GM12878 (cell line): ENCODE measurements at regions not wholly inside any gene's neighbourhood (a gene's known extent, or its start where the extent isn't known, plus 50 kb on each side); places are given as distances from the start of the nearest gene placed in this dataset.

Source experiments
- ATAC-seq: fragments of 200-7000 bp; cut with Tn5 transposase; 3 replicates; pipeline ENCODE4 v1.9.1; 2020; ENCODE audit warnings: mild to moderate bottlenecking, moderate library complexity
- BruUV-seq: library from RNA; stranded (reverse); fragments of 400-500 nt; replicated peaks from 2 replicates; lab custom pipeline; 2021; lab: Mats Ljungman, UMichigan
- CTCF ChIA-PET: fragments of 300-600 bp; sonication (Branson Sonifier 250); formaldehyde crosslinking; extraction: SDS; loops from one replicate; lab custom pipeline; 2021; ENCODE audit warnings: inconsistent platforms; lab: Yijun Ruan, JAX
- POLR2A ChIA-PET: fragments of 350-600 bp; formaldehyde crosslinking; extraction: SDS; loops from one replicate; lab custom pipeline; 2021; ENCODE audit warnings: inconsistent platforms; lab: Charles Lee
- RAD21 ChIA-PET: fragments of 300-600 bp; sonication (Branson Sonifier 250); formaldehyde crosslinking; loops from one replicate; lab custom pipeline; 2023; ENCODE audit warnings: antibody characterized with exemption; ENCODE audit not compliant: unreplicated experiment; lab: Charles Lee
- SMC1A ChIA-PET: fragments of 300-600 bp; sonication (Branson Sonifier 250); formaldehyde crosslinking; loops from one replicate; lab custom pipeline; 2023; ENCODE audit not compliant: unreplicated experiment, uncharacterized antibody; lab: Charles Lee
- DNase-seq: peaks from one replicate; pipeline ENCODE4 v3.0.0-alpha.2; 2011; ENCODE audit warnings: low read depth, low spot score
- FAIRE-seq: peaks from 3 replicates; lab custom pipeline; 2011; peaks lifted over from hg19 to GRCh38; lab: Jason Lieb, UNC
- H2AFZ ChIP-seq: 2 replicates; pipeline ENCODE4 v1.6.0; 2011; ENCODE audit warnings: low read depth, low read length, control low read depth; ENCODE audit not compliant: control insufficient read depth
- H3K27ac ChIP-seq: 2 replicates; pipeline ENCODE4 v1.5.1; 2011; ENCODE audit warnings: control low read depth; ENCODE audit not compliant: control insufficient read depth, insufficient read depth
- H3K27me3 ChIP-seq, 2 experiments: replicated peaks in 1 of 2; 2 replicates each; pipeline versions ENCODE4 v1.6.0 to v1.6.1; 2011; ENCODE audit warnings: low read length in 1 of 2; ENCODE audit not compliant: control insufficient read depth in 2 of 2, insufficient read depth in 2 of 2
- H3K36me3 ChIP-seq, 2 experiments: 2 replicates each; pipeline ENCODE4 v1.5.1; 2011; ENCODE audit warnings: low read length in 1 of 2; ENCODE audit not compliant: control insufficient read depth in 2 of 2, insufficient read depth in 2 of 2
- H3K4me1 ChIP-seq: 2 replicates; pipeline ENCODE4 v1.6.1; 2011; ENCODE audit warnings: mild to moderate bottlenecking, low read length, moderate library complexity, mixed read lengths; ENCODE audit not compliant: control insufficient read depth, insufficient read depth
- H3K4me2 ChIP-seq: 2 replicates; pipeline ENCODE4 v1.6.0; 2011; ENCODE audit warnings: control low read depth; ENCODE audit not compliant: control insufficient read depth, insufficient read depth
- H3K4me3 ChIP-seq: fragments of 200-600 bp; sonication (generic); 2 replicates; pipeline ENCODE4 v1.5.1; 2016
- H3K79me2 ChIP-seq: 2 replicates; pipeline ENCODE4 v1.6.0; 2011; ENCODE audit warnings: low read length; ENCODE audit not compliant: control insufficient read depth, insufficient read depth
- H3K9ac ChIP-seq: 2 replicates; pipeline ENCODE4 v1.8.0; 2011; ENCODE audit warnings: low read length, control low read depth, mixed read lengths; ENCODE audit not compliant: control insufficient read depth, insufficient read depth
- H3K9me3 ChIP-seq: replicated peaks from 3 replicates; pipeline ENCODE4 v1.5.1; 2011; ENCODE audit warnings: mild to moderate bottlenecking, low read length; ENCODE audit not compliant: control insufficient read depth, insufficient read depth
- H4K20me1 ChIP-seq: 2 replicates; pipeline ENCODE4 v1.6.0; 2011; ENCODE audit not compliant: control insufficient read depth, insufficient read depth
- ATF2 ChIP-seq: IDR thresholded peaks from 2 replicates; pipeline ENCODE4 v1.6.1; 2012; ENCODE audit warnings: low read length, inconsistent platforms
- CEBPB ChIP-seq, 2 experiments: fragments of 150-350 bp in 1 of 2; IDR thresholded peaks; 2 replicates each; pipeline ENCODE4 v1.6.1; 2012 to 2014; ENCODE audit warnings: low read depth in 2 of 2, low read length in 2 of 2, borderline replicate concordance in 1 of 2, inconsistent platforms in 1 of 2
- IKZF2 ChIP-seq, 2 experiments: fragments of 450-650 bp; IDR thresholded peaks; 2 replicates each; pipeline ENCODE4 v1.6.1; 2017; ENCODE audit warnings: mild to moderate bottlenecking in 2 of 2, moderate library complexity in 2 of 2
- NKRF ChIP-seq: fragments of 450-650 bp; conservative IDR thresholded peaks from 2 replicates; pipeline ENCODE4 v1.6.1; 2017; ENCODE audit warnings: mild to moderate bottlenecking, moderate library complexity
- SMAD5 ChIP-seq: IDR thresholded peaks from 2 replicates; pipeline ENCODE4 v1.6.1; 2016; ENCODE audit warnings: antibody characterized with exemption, low read depth
- SREBF2 ChIP-seq: IDR thresholded peaks from 2 replicates; pipeline ENCODE4 v1.6.1; 2012; ENCODE audit warnings: mild to moderate bottlenecking, low read length
- SRF ChIP-seq, 2 experiments: IDR thresholded peaks; 2 replicates each; pipeline ENCODE4 v1.6.1; 2011; ENCODE audit warnings: low read depth in 2 of 2, low read length in 2 of 2, mild to moderate bottlenecking in 1 of 2, moderate library complexity in 1 of 2
- ZNF384 ChIP-seq: IDR thresholded peaks from 2 replicates; pipeline ENCODE4 v1.6.1; 2012; ENCODE audit warnings: low read depth, mild to moderate bottlenecking, low read length, improper control_type of control experiment, borderline replicate concordance
- ZZZ3 ChIP-seq: IDR thresholded peaks from 2 replicates; pipeline ENCODE4 v1.6.1; 2011; ENCODE audit warnings: low read depth; ENCODE audit not compliant: control insufficient read depth, insufficient read length
- WGBS: methylation state at CpG from one replicate; pipeline ENCODE4 v1.1.6; 2016; ENCODE audit warnings: low lambda C conversion rate; ENCODE audit not compliant: insufficient replicate concordance, insufficient coverage; ENCODE audit errors: missing lambda C conversion rate; 5-methylcytosine and 5-hydroxymethylcytosine counted together
- in situ Hi-C: fragments of 300-500 bp; cut with MboI; formaldehyde crosslinking; loops from 9 replicates; pipeline ENCODE4 v1.14.3; 2018; ENCODE audit warnings: mixed read lengths
- intact Hi-C: fragments of 100-400 bp; cut with micrococcal nuclease; formaldehyde crosslinking; loops from one replicate; pipeline ENCODE4 v1.14.2; 2022; ENCODE audit not compliant: unreplicated experiment

DNA sequence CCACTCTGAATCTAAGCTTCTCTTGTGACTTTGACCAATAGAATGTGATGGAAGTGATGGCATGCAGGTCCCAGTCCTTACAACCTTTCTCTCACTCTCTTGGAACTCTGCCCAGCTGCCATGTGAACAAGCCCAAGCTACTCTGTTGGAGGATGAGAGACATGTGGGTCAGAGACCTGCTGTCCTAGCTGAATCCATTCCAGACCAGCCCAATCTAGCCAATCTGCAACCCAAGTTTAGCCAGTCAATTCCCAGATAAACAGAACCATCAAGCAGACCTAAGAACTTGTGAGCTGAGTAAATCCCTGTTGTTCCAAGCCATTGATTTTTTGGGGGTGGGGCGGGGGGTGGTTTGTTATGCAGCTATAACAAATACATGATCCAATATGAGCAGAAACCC lies 69.2 kb upstream of the GRK3 start:
- no TSS peak for BruUV-seq

More for the DNA sequence above, 69.2 kb upstream of the GRK3 start:
- intact Hi-C loops = no loop called here
- H3K9me3 ChIP-seq = no peaks in the 10 kb centered on the region
- TF ChIP-seq ZNF384 = no peak
- TF ChIP-seq SRF (IDR thresholded peaks at IDR 0.05; ENCODE audit: low read depth in 2 of 2, low read length in 2 of 2) = no peak
- no peak for TF ChIP-seq SMAD5
- TF ChIP-seq CEBPB (IDR thresholded peaks at IDR 0.05; ENCODE audit: borderline replicate concordance in 1 of 2, low read depth in 2 of 2, low read length in 2 of 2) = no peak
- TF ChIP-seq NKRF = no peak
- TF ChIP-seq SREBF2 = no peak
- no peak for TF ChIP-seq ZZZ3
- TF ChIP-seq IKZF2 (IDR thresholded peaks at IDR 0.05) = no peak
- TF ChIP-seq ATF2 = no peak
- TF ChIP-seq, all 136 proteins: peak for 0
- RAD21 ChIA-PET = interaction anchor here (0.6 to 1.8 kb wide), 9 partner anchors 9 to 207 kb away, joined by 3 to 8 read pairs (median 4); no protein-coding TSS in a partner anchor
- CTCF ChIA-PET = interaction anchor here (0.6 to 3.6 kb wide), 8 partner anchors 12 to 300 kb away, joined by 3 to 23 read pairs (median 5); no protein-coding TSS in a partner anchor
- no peak for DNase-seq
- Histone ChIP-seq H3K27me3 (no peaks in the 10 kb centered on the region), H3K79me2 (no peaks in the 10 kb centered on the region), H2AFZ (no peak overlapping the region), H3K9ac (no peak overlapping the region), H3K27ac (no peak overlapping the region), H3K4me1 (peaks cover 13% of the 10 kb centered on the region), H3K4me3 (no peak overlapping the region), H3K36me3 (no peaks in the 10 kb centered on the region), H3K4me2 (no peak overlapping the region; the same call in 1 of the 2 replicates), H4K20me1 (no peaks in the 10 kb centered on the region)
- WGBS = 100% methylated on average over 1 of the region's 1 CpG
- SMC1A ChIA-PET = interaction anchor here (0.7 to 3.9 kb wide), 20 partner anchors 8 to 278 kb away, joined by 3 to 20 read pairs (median 3); no protein-coding TSS in a partner anchor
- in situ Hi-C loops = no loop called here
- ATAC-seq = no peak; the same call in 2 of the 3 replicates
- POLR2A ChIA-PET = interaction anchor here (0.6 to 1.4 kb wide), 5 partner anchors 10 to 163 kb away, joined by 3 to 8 read pairs (median 6); no protein-coding TSS in a partner anchor
- FAIRE-seq = no peak
